NCI-H187 treated with DMSO at 0.1 percent for 48 hours (cell line): ENCODE measurements at regions not wholly inside any gene's neighbourhood (a gene's known extent, or its start where the extent isn't known, plus 50 kb on each side); places are given as distances from the start of the nearest gene placed in this dataset.

Source experiments
- DNase-seq: peaks from one replicate; lab custom pipeline; 2025; lab: John Stamatoyannopoulos, UW

- no peak for DNase-seq
These were observed 57.2 kb upstream of the UGP2 start for GRCh38 chr2:63784461-63784860.

DNA sequence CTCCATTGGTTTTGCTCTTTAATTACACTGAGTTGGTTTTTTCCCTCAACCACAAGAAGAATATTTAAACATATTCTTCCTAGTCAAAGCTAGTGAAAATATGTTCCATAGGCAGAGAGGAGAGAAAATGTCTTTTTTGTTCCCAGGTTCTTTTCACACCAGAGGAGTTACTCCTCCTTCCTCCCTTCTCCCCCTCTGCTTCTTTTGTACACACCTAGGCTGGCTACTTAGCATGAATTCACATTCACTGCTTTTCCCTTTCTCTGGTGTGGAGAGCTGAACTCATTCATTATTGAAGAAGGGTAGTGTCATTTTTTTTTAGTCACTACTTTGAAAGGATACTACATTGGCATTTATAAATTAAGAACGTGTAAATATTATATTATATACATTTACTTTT is 56.6 kb upstream of the UGP2 start:
- DNase-seq: no peak

DNA sequence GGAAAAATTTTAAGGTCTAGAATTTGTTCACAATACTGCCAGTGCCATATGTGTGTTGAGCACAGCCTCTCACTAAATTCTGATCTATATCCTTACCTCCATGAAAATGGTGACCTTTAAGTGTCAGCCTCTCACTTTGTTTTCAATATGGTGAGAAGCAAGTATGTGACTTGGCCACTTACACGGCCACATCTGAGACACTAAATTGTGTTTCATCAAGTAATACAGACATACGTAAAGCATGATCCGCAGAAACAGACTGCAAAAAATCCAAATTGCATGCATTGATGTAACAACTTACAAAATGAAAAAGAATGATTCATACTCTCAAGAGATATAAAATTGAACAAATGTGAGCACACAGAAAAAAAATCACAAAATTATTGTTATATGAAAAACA is 55.2 kb upstream of the UGP2 start:
- no peak for DNase-seq

GRCh38 chr2:63788071-63788470 is 53.6 kb upstream of the UGP2 start:
- DNase-seq: no peak

- DNase-seq: no peak
These were observed 52.2 kb upstream of the UGP2 start for GRCh38 chr2:63789338-63790020.

GRCh38 chr2:63790491-63790890 is 51.2 kb upstream of the UGP2 start:
- no peak for DNase-seq

- DNase-seq: no peak
These were observed 50.8 kb upstream of the UGP2 start for GRCh38 chr2:63790906-63791305.

DNA sequence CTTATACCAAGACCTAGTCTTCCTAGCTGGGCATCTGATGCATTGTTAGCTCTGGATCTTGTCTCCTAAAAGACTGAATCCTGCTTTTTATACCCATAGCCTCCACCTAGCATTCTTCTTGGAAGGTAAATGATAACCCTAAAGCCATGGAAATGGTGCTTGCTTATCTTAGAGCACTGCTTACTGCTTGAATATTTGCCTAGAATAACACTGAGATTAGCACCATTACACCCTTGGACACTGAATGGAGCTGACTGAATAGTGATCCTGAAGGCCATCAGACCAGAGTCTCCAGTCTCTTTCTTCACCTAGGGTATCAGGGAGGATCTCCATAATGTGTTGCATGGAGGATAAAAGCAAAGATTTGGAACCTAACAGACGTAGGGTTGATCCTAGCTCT is 50.3 kb upstream of the UGP2 start:
- DNase-seq: no peak
